ENCODE measurements at regions not wholly inside any gene's neighbourhood (a gene's known extent, or its start where the extent isn't known, plus 50 kb on each side); places are given as distances from the start of the nearest gene placed in this dataset.
"Not testable (repeated sequence)": the region's sequence is repeated elsewhere in the genome, so short reads cannot be mapped to it uniquely, and the experiment has no call there.

- Histone ChIP-seq H3K36me3 (no peaks in the 10 kb centered on the region), H3K27ac (no peak overlapping the region), H3K9me3 (no peaks in the 10 kb centered on the region), H3K27me3 (no peaks in the 10 kb centered on the region), H3K4me3 (no peak overlapping the region), H3K4me1 (no peaks in the 10 kb centered on the region)
- intact Hi-C loops (cut with DNase I): no loop called here
- TF ChIP-seq CTCF (IDR thresholded peaks at IDR 0.05): no peak
- DNase-seq (ENCODE audit: low spot score in 2 of 2): no peak
Observed at GRCh38 chr2:133894429-133894828, 326.2 kb upstream of the NCKAP5 start.

GRCh38 chr2:133897838-133898237 is 329.6 kb upstream of the NCKAP5 start:
- H3K36me3 ChIP-seq; H3K4me1 ChIP-seq; H3K27ac ChIP-seq; H3K27me3 ChIP-seq; DNase-seq (ENCODE audit: low spot score in 2 of 2); H3K4me3 ChIP-seq; H3K9me3 ChIP-seq; intact Hi-C loops (cut with DNase I): not testable (repeated sequence)

GRCh38 chr2:133900909-133901308 is 332.6 kb upstream of the NCKAP5 start:
- H3K36me3 ChIP-seq: no peaks in the 10 kb centered on the region
- intact Hi-C loops (cut with DNase I): no loop called here
- H3K27me3 ChIP-seq: no peaks in the 10 kb centered on the region
- no peak for DNase-seq (ENCODE audit: low spot score in 2 of 2)
- TF ChIP-seq CTCF (IDR thresholded peaks at IDR 0.05): no peak
- H3K4me1 ChIP-seq: no peaks in the 10 kb centered on the region
- no peak overlapping the region for H3K27ac ChIP-seq
- H3K9me3 ChIP-seq: no peaks in the 10 kb centered on the region
- no peak overlapping the region for H3K4me3 ChIP-seq

DNA sequence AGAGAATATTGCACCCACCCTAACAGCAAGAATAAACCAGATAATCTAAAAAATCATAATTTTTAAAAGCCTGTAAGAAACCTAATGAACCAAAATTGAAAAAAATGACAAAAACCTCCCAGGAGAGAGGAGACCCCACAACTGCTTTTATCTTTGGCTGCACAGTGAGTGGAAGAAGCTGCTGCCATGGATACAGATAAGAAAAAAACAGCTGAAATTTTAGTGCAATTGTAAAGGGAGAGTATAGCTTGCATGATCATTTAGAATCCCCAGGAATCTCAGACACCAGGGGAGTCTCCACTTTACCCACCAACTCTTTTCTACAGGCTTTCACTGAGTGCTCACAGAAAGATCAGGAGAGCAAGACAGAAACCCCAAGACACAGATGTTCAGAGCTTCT is 338.1 kb upstream of the NCKAP5 start:
- H3K27me3 ChIP-seq: no peaks in the 10 kb centered on the region
- no peak overlapping the region for H3K27ac ChIP-seq
- no peak overlapping the region for H3K4me3 ChIP-seq
- intact Hi-C loops (cut with DNase I): no loop called here
- H3K36me3 ChIP-seq: no peaks in the 10 kb centered on the region
- no peaks in the 10 kb centered on the region for H3K9me3 ChIP-seq
- no peak for DNase-seq (ENCODE audit: low spot score in 2 of 2)
- no peaks in the 10 kb centered on the region for H3K4me1 ChIP-seq
- TF ChIP-seq CTCF (IDR thresholded peaks at IDR 0.05): no peak

- Histone ChIP-seq H3K4me3 (no peak overlapping the region), H3K27ac (no peak overlapping the region), H3K36me3 (no peaks in the 10 kb centered on the region), H3K4me1 (no peaks in the 10 kb centered on the region), H3K9me3 (no peaks in the 10 kb centered on the region), H3K27me3 (no peaks in the 10 kb centered on the region)
- no peak for TF ChIP-seq CTCF (IDR thresholded peaks at IDR 0.05)
- no peak for DNase-seq (ENCODE audit: low spot score in 2 of 2)
- intact Hi-C loops (cut with DNase I): no loop called here
Observed at GRCh38 chr2:133906926-133907325, 338.7 kb upstream of the NCKAP5 start.

GRCh38 chr2:133908171-133908570 is 339.9 kb upstream of the NCKAP5 start:
- H3K9me3 ChIP-seq: no peaks in the 10 kb centered on the region
- H3K36me3 ChIP-seq: no peaks in the 10 kb centered on the region
- no peak overlapping the region for H3K27ac ChIP-seq
- H3K4me1 ChIP-seq: no peaks in the 10 kb centered on the region
- DNase-seq (ENCODE audit: low spot score in 2 of 2): no peak
- H3K27me3 ChIP-seq: no peaks in the 10 kb centered on the region
- intact Hi-C loops (cut with DNase I): no loop called here
- no peak for TF ChIP-seq CTCF (IDR thresholded peaks at IDR 0.05)
- H3K4me3 ChIP-seq: no peak overlapping the region
